Gastrocnemius medialis (tissue), 4 donors: ENCODE measurements at regions not wholly inside any gene's neighbourhood (a gene's known extent, or its start where the extent isn't known, plus 50 kb on each side); places are given as distances from the start of the nearest gene placed in this dataset.

ENCODE experiments used
- ATAC-seq, 2 donors: fragments of 150-250 bp; one replicate each; pipeline ENCODE4 v1.9.1; 2016
- DNase-seq, 2 donors: peaks; one replicate each; pipeline ENCODE4 v3.0.0-alpha.2; 2019
- H3K27ac ChIP-seq, 4 donors: fragments of 200-600 bp; sonication (generic); 1 replicate in 1 of 4; 2 replicates in 3 of 4; pipeline ENCODE4 v1.5.1; 2016 to 2018; ENCODE audit warnings: mild to moderate bottlenecking in 2 of 4, moderate library complexity in 1 of 4
- H3K27me3 ChIP-seq, 3 donors: fragments of 200-600 bp; sonication (generic) in 2 of 3; 1 replicate in 1 of 3; 2 replicates in 2 of 3; pipeline versions ENCODE4 v1.5.1 to v1.6.0; 2016 to 2019; ENCODE audit warnings: mild to moderate bottlenecking in 1 of 3, moderate library complexity in 1 of 3
- H3K36me3 ChIP-seq, 2 donors: fragments of 200-600 bp; sonication (generic) in 1 of 2; one replicate each; pipeline ENCODE4 v1.5.1; 2017 to 2018
- H3K4me1 ChIP-seq, 2 donors: fragments of 200-600 bp; sonication (generic) in 1 of 2; one replicate each; pipeline ENCODE4 v1.5.1; 2016 to 2017; ENCODE audit warnings: mild to moderate bottlenecking in 2 of 2
- H3K4me3 ChIP-seq, 4 donors: fragments of 200-600 bp; sonication (generic) in 3 of 4; 1 replicate in 1 of 4; 2 replicates in 3 of 4; pipeline ENCODE4 v1.5.1; 2016 to 2019; ENCODE audit warnings: mild to moderate bottlenecking in 2 of 4
- H3K9me3 ChIP-seq, 3 donors: fragments of 200-600 bp; sonication (generic) in 2 of 3; 1 replicate in 1 of 3; 2 replicates in 2 of 3; pipeline ENCODE4 v1.5.1; 2016 to 2019
- POLR2A ChIP-seq, 2 donors: fragments of 450-650 bp; IDR thresholded peaks; one replicate each; pipeline ENCODE4 v1.6.1; 2017; ENCODE audit warnings: antibody characterized with exemption in 2 of 2, mild to moderate bottlenecking in 2 of 2, moderate library complexity in 2 of 2
- in situ Hi-C, 4 donors: fragments of 200-750 bp; cut with MboI; loops; one replicate each; pipeline versions ENCODE4 v1.15.0 to v1.8.0; 2017; ENCODE audit warnings: low sequenced_read_pairs in 4 of 4
- intact Hi-C: fragments of 100-400 bp; cut with DNase I; formaldehyde crosslinking; loops from one replicate; pipeline ENCODE4 v1.15.1; 2023; ENCODE audit warnings: low total_unique reads
- TF ChIP-seq, protein P1 (sequence below), 5 experiments: fragments of 450-650 bp in 3 of 5; fragments of 200-600 bp in 2 of 5; sonication (generic) in 2 of 5; IDR thresholded peaks in 4 of 5; conservative IDR thresholded peaks in 1 of 5; 1 replicate in 4 of 5; 2 replicates in 1 of 5; pipeline ENCODE4 v1.5.1; 2016 to 2019; ENCODE audit warnings: antibody characterized with exemption in 5 of 5, mild to moderate bottlenecking in 3 of 5, moderate library complexity in 3 of 5

DNA sequence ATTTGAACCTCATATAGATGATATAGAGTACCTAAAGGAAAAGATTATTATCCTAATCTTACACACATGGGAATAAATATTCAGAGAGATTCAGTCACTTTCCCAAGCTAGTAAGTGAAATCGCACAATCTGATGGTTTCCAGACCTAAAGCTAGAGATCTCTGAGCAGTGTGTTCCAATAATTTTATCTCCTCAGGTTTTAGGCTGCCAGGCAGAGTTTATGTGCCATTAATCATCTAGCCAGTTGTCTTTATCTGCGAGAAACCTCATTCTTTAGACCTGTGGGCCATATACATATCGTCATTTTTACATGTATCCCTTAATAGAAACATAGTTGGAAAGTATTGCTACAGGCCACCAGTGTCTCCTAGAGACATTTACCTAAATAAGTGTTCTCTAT lies 647.2 kb upstream of the STEAP1 start:
- no peaks in the 10 kb centered on the region for H3K36me3 ChIP-seq
- DNase-seq (no peak), ATAC-seq (no peak)
- intact Hi-C loops (no loop called here), in situ Hi-C loops (no loop called here)
- H3K27me3 ChIP-seq: no peaks in the 10 kb centered on the region
- H3K9me3 ChIP-seq: no peaks in the 10 kb centered on the region
- H3K4me1 ChIP-seq: no peaks in the 10 kb centered on the region
- no peak overlapping the region for H3K4me3 ChIP-seq
- no peak overlapping the region for H3K27ac ChIP-seq
- no peak for TF ChIP-seq POLR2A (IDR thresholded peaks at IDR 0.05)
- TF ChIP-seq, protein P1, sequence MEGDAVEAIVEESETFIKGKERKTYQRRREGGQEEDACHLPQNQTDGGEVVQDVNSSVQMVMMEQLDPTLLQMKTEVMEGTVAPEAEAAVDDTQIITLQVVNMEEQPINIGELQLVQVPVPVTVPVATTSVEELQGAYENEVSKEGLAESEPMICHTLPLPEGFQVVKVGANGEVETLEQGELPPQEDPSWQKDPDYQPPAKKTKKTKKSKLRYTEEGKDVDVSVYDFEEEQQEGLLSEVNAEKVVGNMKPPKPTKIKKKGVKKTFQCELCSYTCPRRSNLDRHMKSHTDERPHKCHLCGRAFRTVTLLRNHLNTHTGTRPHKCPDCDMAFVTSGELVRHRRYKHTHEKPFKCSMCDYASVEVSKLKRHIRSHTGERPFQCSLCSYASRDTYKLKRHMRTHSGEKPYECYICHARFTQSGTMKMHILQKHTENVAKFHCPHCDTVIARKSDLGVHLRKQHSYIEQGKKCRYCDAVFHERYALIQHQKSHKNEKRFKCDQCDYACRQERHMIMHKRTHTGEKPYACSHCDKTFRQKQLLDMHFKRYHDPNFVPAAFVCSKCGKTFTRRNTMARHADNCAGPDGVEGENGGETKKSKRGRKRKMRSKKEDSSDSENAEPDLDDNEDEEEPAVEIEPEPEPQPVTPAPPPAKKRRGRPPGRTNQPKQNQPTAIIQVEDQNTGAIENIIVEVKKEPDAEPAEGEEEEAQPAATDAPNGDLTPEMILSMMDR (IDR thresholded peaks at IDR 0.05 in 4 of 5, conservative IDR thresholded peaks at IDR 0.05 in 1 of 5): no peak

DNA sequence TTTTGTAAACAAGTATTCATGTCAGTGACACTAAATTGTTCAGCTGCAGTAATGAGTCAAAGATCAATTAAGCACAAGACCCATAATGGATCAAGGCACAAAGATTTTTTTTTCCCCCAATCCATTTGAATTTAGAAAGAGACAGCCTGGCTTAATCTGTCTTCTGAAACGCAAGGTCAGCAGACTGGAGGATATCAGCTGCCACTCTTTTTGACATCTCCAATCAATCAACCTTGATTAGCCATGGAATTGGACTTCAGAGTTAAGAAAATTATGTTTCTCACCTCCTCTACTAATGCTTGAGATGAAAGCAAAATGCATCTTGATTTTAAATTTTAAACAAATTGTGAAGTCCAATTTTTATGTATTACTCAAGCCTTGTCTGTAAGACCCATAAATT lies 642.4 kb upstream of the STEAP1 start:
- in situ Hi-C loops: no loop called here

DNA sequence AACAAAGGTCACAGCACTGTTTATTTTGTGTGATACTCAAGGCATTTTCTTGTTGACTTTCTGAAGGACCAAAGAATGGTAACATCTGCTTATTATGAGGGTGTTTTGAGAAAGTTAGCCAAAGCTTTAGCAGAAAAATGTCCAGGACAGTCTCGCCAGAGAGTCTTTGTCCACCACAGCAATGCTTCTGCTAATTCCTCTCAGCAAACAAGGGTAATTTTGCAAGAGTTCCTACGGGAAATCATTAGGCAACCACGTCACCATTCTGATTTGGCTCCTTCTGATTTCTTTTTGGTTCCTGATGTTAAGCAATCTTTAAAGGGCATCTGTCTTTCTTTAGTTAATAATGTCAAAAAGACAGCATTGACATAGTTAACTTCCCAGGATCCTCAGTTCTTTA lies 639.3 kb upstream of the STEAP1 start:
- intact Hi-C loops: no loop called here
- in situ Hi-C loops: no loop called here
- H3K9me3 ChIP-seq: no peaks in the 10 kb centered on the region
- ATAC-seq: no peak
- no peaks in the 10 kb centered on the region for H3K36me3 ChIP-seq
- H3K27ac ChIP-seq: no peak overlapping the region
- H3K4me1 ChIP-seq: no peaks in the 10 kb centered on the region
- DNase-seq: no peak
- no peak for TF ChIP-seq POLR2A (IDR thresholded peaks at IDR 0.05)
- TF ChIP-seq, protein P1 (IDR thresholded peaks at IDR 0.05 in 4 of 5, conservative IDR thresholded peaks at IDR 0.05 in 1 of 5): no peak
- H3K27me3 ChIP-seq: no peaks in the 10 kb centered on the region
- no peak overlapping the region for H3K4me3 ChIP-seq

More for the DNA sequence above, 642.4 kb upstream of the STEAP1 start:
- ATAC-seq: no peak
- Histone ChIP-seq H3K4me3 (no peak overlapping the region), H3K4me1 (no peaks in the 10 kb centered on the region), H3K9me3 (no peaks in the 10 kb centered on the region), H3K36me3 (no peaks in the 10 kb centered on the region), H3K27ac (no peak overlapping the region), H3K27me3 (no peaks in the 10 kb centered on the region)
- DNase-seq: no peak
- intact Hi-C loops: no loop called here
- TF ChIP-seq, protein P1 (IDR thresholded peaks at IDR 0.05 in 4 of 5, conservative IDR thresholded peaks at IDR 0.05 in 1 of 5): no peak
- TF ChIP-seq POLR2A (IDR thresholded peaks at IDR 0.05): no peak

DNA sequence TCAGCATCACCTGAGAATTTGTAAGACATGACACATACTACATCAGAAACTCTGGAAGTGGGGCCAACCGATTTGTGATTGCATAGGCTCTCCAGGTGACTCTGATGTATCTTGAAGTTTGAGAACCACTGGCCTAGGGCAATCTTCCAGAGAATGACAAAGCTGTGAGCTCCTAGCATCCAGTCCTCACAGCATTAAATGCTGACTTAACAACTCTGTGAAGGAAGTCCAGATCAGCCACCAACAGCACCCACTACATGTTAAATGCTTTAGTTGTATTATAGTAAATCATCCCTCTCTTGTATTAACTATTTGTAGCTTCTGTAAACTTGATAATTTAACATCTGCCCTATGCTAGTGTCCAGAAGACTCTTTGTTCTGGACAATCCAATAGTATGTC lies 636.5 kb upstream of the STEAP1 start:
- H3K4me1 ChIP-seq: no peaks in the 10 kb centered on the region
- intact Hi-C loops (no loop called here), in situ Hi-C loops (no loop called here)
- H3K27me3 ChIP-seq: no peaks in the 10 kb centered on the region
- DNase-seq (no peak), ATAC-seq (no peak)
- no peak overlapping the region for H3K27ac ChIP-seq
- no peaks in the 10 kb centered on the region for H3K9me3 ChIP-seq
- no peaks in the 10 kb centered on the region for H3K36me3 ChIP-seq
- H3K4me3 ChIP-seq: no peak overlapping the region
- no peak for TF ChIP-seq POLR2A (IDR thresholded peaks at IDR 0.05)
- TF ChIP-seq, protein P1 (IDR thresholded peaks at IDR 0.05 in 4 of 5, conservative IDR thresholded peaks at IDR 0.05 in 1 of 5): no peak

DNA sequence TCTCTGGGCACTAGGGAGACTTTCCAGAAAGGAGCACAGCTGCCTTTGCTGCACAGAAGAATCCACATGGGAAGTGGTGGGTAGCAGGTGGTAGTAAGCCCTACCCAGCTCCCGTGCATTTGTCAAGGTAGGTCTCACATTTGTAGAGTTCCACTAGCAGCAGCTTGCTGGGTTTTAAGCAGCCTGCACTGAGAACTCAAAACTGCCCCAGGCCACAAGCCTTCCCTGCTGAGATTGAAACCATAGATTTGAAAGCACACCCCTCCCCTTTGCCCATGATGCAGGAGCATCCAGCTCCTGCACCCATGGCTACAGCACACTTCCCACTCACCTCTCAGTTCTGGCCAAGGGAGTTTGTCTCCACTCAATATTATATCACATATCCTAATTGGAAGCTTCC lies 604.5 kb upstream of the STEAP1 start:
- in situ Hi-C loops: no loop called here
- H3K9me3 ChIP-seq: no peaks in the 10 kb centered on the region
- H3K4me1 ChIP-seq: no peaks in the 10 kb centered on the region
- H3K4me3 ChIP-seq: no peak overlapping the region
- DNase-seq (no peak), ATAC-seq (no peak)
- H3K27me3 ChIP-seq: no peaks in the 10 kb centered on the region
- H3K36me3 ChIP-seq: no peaks in the 10 kb centered on the region
- TF ChIP-seq, protein P1 (IDR thresholded peaks at IDR 0.05 in 4 of 5, conservative IDR thresholded peaks at IDR 0.05 in 1 of 5): no peak
- TF ChIP-seq POLR2A (IDR thresholded peaks at IDR 0.05): no peak
- intact Hi-C loops: no loop called here
- H3K27ac ChIP-seq: no peak overlapping the region
